GM13977 (cell line): ENCODE measurements at regions not wholly inside any gene's neighbourhood (a gene's known extent, or its start where the extent isn't known, plus 50 kb on each side); places are given as distances from the start of the nearest gene placed in this dataset.

Source experiments
- DNase-seq: peaks from one replicate; pipeline ENCODE4 v3.0.0; 2012; ENCODE audit warnings: low spot score
- in situ Hi-C: fragments of 300-500 bp; cut with MboI; formaldehyde crosslinking; loops from one replicate; pipeline ENCODE4 v1.12.0; 2022; ENCODE audit warnings: low sequenced_read_pairs, low pct_unique_long_range_greater_than_20kb, mixed read lengths, inconsistent platforms; ENCODE audit not compliant: unreplicated experiment
- TF ChIP-seq, protein P1 (sequence below): IDR thresholded peaks from 2 replicates; pipeline ENCODE4 v1.5.1; 2012; ENCODE audit warnings: mild to moderate bottlenecking, control low read depth; ENCODE audit not compliant: insufficient read depth; ENCODE audit errors: extremely low read depth, missing control alignments

DNA sequence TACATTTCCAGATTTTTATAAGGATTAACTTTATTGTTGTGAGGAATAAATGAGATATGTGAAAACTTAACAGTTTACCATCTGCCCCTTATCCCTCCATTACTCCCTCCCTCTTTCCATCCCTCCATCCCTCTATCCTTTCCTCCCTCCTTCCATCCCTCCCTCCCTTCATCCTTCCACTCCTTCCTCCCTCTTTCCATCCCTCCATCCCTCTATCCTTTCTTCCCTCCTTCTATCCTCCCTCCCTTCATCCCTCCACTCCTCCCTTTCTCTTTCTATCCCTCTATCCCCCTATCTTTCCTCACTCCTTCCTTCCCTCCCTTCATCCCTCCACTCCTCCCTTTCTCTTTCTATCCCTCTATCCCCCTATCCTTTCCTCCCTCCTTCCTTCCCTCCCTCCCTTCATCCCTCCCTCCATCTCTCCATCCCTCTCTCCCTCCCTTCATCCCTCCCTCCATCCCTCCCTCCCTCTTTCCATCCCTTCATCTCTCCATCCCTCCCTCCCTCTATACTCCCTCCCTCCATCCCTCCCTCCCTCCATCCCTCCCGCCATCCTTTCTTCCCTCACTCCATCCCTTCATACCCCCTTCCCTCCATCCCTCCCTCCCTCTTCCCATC is 181.8 kb upstream of the PLXNC1 start:
- DNase-seq = no peak
- in situ Hi-C loops = no loop called here
- TF ChIP-seq, protein P1, sequence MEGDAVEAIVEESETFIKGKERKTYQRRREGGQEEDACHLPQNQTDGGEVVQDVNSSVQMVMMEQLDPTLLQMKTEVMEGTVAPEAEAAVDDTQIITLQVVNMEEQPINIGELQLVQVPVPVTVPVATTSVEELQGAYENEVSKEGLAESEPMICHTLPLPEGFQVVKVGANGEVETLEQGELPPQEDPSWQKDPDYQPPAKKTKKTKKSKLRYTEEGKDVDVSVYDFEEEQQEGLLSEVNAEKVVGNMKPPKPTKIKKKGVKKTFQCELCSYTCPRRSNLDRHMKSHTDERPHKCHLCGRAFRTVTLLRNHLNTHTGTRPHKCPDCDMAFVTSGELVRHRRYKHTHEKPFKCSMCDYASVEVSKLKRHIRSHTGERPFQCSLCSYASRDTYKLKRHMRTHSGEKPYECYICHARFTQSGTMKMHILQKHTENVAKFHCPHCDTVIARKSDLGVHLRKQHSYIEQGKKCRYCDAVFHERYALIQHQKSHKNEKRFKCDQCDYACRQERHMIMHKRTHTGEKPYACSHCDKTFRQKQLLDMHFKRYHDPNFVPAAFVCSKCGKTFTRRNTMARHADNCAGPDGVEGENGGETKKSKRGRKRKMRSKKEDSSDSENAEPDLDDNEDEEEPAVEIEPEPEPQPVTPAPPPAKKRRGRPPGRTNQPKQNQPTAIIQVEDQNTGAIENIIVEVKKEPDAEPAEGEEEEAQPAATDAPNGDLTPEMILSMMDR = no peak

DNA sequence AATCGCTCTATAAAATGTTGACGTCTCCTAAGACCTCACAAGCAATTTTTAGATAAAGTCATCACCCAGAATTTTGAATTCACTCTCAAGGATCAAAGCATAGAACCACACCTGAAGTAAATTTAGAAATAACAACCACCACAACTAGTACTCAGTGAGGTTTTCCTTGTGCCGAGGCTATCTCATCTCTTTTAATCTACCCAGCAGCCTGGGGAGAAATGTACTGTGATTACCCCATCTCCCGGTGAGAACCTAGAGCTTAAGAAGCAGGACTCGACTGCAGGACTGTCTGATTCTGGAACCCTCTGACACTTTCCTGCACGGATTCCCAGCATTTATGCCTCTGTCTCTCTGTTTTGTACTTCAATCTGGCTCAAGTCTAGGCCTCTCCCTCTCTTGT is 180.9 kb upstream of the PLXNC1 start:
- no peak for DNase-seq
- TF ChIP-seq, protein P1 = no peak
- in situ Hi-C loops = no loop called here

DNA sequence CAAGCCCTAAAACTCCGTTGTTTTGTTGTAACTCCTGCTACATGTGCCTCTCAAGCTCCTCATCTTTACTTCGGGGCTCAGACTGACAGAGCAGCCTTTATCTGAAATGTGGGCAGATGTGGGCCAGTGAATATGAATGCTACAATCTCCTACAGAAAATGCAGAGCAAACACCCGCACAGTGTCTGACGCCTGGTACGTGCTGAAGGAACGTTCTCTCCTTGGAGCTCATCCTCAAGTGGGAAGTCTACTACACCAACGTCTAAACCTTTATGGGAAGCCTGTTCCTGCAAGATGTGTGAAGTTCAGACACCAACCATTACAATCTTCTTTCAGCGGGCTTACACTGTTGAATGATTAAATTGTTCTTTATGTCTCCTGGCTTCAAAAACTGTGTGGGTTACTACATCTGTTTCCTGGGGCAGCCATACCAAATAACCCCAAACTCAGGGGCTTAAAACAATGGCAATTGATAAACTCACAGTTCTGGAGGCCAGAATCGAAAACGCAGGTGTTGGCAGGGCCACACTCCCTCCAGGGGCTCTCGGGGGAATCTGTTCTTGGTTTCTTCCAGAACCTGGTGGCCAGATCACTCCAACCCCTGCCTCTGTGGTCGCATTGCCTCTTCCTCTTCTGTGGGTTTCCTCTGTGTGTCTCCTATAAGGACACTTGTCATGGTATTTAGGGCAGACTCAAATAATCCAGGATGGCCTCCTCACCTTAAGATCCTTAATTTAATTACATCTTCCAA is 179.7 kb upstream of the PLXNC1 start:
- in situ Hi-C loops = no loop called here
- DNase-seq = no peak
- TF ChIP-seq, protein P1 = no peak

DNA sequence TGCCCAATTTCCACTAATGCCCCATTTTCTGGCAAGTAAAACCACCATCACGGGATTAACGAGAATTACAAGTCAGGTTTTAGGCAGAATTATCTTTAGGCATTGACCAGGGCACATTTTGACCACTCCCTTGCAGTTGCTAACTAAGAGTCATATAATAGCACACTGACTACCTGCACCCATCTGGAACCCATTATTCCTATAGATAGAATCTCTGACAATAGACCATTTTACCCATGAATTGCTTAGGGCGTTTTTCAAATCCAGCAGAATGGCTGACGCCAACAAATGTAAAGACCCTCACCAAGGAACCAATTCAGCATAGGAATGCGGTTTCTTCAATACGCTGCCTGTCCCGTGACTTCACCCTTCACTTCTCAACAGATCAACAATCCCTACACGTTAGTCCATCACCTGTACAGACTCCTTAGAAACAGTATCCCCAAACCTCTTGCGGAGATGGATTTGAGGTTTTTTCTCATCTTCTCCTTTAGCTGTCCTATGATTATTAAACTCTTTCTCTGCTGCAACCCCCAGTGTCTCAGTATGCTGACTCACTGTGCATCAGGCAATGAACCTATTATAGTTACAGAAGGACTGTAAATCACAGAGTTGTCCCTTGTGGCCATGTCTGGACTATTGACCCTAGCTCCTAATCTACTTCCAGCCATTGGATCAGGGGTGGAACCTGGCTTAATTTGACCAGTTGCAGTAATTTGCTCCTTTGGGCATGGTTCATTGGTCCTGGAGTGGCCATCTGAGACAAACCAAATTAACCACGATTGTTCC is 177.3 kb upstream of the PLXNC1 start:
- in situ Hi-C loops = no loop called here
- DNase-seq = no peak
- TF ChIP-seq, protein P1 = no peak

DNA sequence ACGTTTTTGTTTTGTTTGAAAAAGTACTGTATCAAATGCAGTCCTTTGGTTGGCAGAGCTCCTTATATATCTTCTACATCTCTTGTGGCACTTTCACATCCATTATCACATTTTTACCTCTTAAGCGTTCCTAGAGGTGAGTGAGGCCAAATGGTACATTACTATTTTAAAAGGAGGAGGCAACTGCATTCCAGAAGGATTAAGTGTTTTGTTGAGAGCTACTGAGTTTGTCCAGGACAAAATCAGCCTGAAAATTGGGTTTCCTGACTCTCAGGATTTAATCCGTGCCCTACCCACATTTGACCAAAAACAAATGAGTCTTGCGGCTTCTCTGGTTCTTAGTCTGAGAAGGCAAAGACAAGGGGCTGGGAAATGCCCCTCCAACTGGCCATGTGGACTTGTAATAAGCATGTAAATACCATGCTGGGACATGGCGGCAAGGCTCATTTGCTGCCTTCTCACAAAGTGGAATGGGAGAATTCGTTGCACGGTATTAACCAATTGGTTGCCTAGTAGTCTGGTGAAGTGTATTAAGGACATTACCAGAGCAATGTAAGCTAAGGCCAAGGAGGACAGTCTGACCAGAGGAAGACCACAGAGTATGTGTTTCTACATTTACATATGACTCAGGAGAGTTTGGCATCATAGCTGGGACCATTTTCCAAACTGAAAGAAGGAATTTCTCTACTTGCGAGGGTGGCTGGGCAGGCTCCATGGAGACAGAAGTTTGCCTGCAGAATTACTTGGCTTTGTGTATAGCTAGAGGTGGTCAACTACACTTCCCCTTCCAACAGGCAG is 175.8 kb upstream of the PLXNC1 start:
- in situ Hi-C loops = no loop called here
- no peak for DNase-seq

More for the DNA sequence above, 175.8 kb upstream of the PLXNC1 start:
- TF ChIP-seq, protein P1 = no peak
